ENCODE measurements at regions not wholly inside any gene's neighbourhood (a gene's known extent, or its start where the extent isn't known, plus 50 kb on each side); places are given as distances from the start of the nearest gene placed in this dataset.

DNA sequence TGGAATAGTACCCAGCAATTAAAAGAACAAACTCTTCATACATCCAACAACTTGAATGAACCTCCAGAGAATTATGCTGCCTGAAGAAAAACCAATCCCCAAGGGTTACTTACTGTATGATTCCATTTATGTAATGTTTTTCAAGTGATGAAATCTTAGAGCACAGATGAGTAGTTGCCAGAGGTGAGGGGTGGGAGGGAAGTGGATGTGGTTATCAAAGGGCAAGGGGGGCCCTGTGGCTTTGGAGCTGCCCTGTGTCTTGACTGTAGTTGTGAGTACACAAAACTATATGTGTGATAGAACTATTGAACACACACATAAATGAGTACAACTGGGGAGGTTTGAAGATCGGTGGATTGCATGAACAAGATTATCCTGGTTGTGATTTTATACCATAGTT lies 115.8 kb upstream of the SLC25A48 start:
- no peaks in the 10 kb centered on the region for H3K9me3 Mint-ChIP-seq

DNA sequence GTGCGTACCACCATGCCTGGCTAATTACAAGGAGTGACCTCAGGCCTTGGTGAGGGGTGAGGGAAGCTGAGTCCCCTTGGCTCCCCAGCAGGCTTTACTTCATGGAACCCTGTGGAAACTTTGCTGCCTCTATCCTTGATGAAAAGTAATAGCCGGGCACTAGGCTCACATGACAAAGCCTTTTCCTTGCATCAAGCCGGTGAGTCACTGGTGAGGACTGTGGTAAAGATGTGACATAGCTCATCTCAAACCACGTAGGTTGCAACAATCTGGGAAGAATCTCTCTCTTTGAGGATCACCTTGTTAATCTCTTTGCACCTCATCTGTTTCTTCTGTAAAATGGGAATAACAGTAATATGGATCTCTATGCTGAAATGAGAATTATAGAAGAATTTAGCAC lies 116.3 kb upstream of the SLC25A48 start:
- no peaks in the 10 kb centered on the region for H3K4me1 Mint-ChIP-seq (ENCODE audit: low read depth)
- DNase-seq (no peak), ATAC-seq (replicated peaks in 1 of 2) (no peak)
- H3K36me3 Mint-ChIP-seq (ENCODE audit: insufficient read depth in 2 of 2): no peaks in the 10 kb centered on the region
- no peaks in the 10 kb centered on the region for H3K9me3 Mint-ChIP-seq
- H3K27ac Mint-ChIP-seq: no peak overlapping the region
- no peak overlapping the region for H3K4me3 Mint-ChIP-seq
- H3K27me3 Mint-ChIP-seq (ENCODE audit: low read depth): peaks cover 6% of the 10 kb centered on the region

More for the DNA sequence above, 115.8 kb upstream of the SLC25A48 start:
- H3K36me3 Mint-ChIP-seq (ENCODE audit: insufficient read depth in 2 of 2): no peaks in the 10 kb centered on the region
- H3K4me1 Mint-ChIP-seq (ENCODE audit: low read depth): no peaks in the 10 kb centered on the region
- DNase-seq: no peak
- H3K27ac Mint-ChIP-seq: no peak overlapping the region
- peaks cover 6% of the 10 kb centered on the region for H3K27me3 Mint-ChIP-seq (ENCODE audit: low read depth)
- no peak overlapping the region for H3K4me3 Mint-ChIP-seq
- ATAC-seq (replicated peaks in 1 of 2): no peak

DNA sequence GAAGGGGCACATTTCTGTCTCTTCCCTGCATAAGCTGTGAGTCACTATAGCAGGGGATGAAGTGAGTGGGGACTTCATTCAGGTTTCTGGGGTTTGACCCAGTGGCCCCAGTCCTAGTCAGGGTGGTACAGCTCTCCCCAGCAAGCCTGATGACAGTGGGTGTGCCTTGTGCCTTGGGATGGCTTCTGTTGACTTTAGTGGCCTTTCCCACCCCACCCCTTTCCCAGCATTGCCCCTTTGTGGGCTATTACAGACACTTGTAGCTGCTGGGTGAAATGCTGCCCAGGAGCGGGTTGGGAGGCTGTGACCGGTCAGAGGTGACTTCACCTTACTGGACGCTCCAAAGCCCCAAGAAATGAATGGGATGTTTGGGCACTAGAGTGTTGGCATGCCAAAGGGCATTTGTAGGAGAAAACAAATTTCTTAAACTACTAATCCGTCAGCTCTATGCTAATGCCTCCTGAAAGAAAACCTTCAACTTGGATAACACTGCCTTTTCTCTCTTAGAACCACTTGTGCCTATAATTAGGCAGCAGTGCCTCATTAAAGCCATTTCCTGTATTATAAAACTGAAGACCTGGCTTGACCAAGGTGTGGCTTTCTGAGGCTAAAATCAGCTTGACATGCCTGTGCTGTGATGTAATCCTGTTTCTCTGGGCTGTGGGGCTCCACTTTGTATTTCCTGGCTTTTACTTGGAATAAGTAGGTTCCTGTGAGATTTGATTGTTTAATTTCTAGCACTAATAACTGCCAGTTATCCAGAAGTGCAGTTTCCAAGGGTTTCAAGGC lies 119.0 kb upstream of the SLC25A48 start:
- Mint-ChIP-seq H3K4me3 (no peak overlapping the region), H3K27me3 (ENCODE audit: low read depth) (peaks cover 13% of the 10 kb centered on the region), H3K27ac (no peak overlapping the region), H3K36me3 (ENCODE audit: insufficient read depth in 2 of 2) (no peaks in the 10 kb centered on the region), H3K9me3 (no peaks in the 10 kb centered on the region), H3K4me1 (ENCODE audit: low read depth) (no peaks in the 10 kb centered on the region)
- ATAC-seq (replicated peaks in 1 of 2): no peak
- DNase-seq: no peak

DNA sequence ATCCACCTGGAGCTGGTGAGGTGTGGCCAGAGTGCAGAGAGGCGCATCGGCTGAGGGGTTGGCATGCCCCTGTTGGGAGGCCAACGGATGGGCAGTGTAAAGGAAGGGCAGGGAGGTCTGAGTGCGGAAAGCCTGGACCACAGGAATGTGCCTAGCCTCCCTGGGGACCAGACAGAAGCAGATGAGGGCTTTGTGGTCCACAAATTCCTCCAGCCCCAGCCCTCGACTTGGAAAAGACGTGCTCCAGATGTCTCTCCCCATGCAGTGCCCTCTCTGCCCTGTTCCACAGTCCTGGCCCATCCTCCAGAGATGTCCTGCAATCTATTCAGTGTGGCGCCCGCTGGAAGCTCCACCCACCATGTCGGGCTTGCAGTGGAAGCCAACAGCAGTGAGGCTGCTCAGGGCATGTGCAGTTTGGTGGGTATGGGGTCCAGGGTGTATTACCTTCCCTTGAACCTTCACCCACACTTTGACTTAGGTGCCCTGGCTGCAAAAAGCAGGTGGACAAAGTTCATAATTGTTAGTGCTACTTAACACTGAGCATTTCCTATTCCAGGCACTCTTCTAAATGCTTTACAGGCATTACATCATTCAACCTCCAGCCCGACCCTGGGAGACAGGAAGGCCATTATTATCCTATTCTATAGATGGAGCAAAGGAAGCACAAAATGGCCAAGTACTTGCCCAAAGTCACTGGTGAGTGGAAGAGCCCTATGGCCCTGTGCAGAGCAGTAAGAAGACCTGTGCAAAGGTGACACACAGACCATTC lies 120.2 kb upstream of the SLC25A48 start:
- H3K4me3 Mint-ChIP-seq: no peak overlapping the region
- ATAC-seq (replicated peaks in 1 of 2) (no peak), DNase-seq (no peak)
- peaks cover 13% of the 10 kb centered on the region for H3K27me3 Mint-ChIP-seq (ENCODE audit: low read depth)
- no peaks in the 10 kb centered on the region for H3K4me1 Mint-ChIP-seq (ENCODE audit: low read depth)
- H3K9me3 Mint-ChIP-seq: no peaks in the 10 kb centered on the region
- H3K27ac Mint-ChIP-seq: no peak overlapping the region
- no peaks in the 10 kb centered on the region for H3K36me3 Mint-ChIP-seq (ENCODE audit: insufficient read depth in 2 of 2)

DNA sequence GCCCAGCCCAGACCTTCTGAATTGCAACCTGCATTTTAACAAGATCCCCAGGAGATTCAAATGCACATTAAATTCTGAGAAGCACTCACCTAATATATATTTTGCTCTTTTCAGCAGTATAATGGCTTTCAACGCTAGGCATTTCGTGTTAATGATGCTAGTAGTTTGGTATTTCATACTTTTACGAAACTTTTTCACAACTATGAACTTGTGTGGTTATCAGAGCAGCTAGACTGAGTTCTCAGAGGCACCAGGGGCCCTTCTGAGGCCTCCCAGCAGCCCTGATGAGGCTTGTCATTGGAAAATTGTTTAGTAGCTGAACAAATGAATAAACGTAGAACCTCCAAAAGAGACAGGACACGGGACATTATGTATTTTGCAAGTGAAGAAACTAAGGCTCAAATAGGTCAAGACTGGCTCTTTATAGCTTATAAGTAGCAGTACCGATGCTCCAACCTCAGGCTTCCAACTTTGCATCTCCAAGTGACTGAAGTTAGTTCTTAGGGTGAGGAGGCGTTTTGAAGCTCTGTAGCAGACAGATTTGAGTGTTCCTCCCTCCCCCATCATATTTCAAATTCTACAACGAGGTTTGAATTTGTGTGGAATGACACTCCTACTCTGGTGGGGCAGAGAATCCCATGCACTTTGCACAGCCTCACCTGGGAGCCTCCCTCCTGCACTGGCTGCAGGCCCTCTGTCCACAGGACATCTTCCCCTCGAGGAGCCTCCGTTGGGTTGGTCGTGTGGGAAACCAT lies 121.1 kb upstream of the SLC25A48 start:
- no peak for DNase-seq
- Mint-ChIP-seq H3K9me3 (no peaks in the 10 kb centered on the region), H3K4me1 (ENCODE audit: low read depth) (no peaks in the 10 kb centered on the region), H3K4me3 (no peak overlapping the region), H3K27me3 (ENCODE audit: low read depth) (peaks cover 13% of the 10 kb centered on the region), H3K27ac (no peak overlapping the region), H3K36me3 (ENCODE audit: insufficient read depth in 2 of 2) (no peaks in the 10 kb centered on the region)
- no peak for ATAC-seq (replicated peaks in 1 of 2)

DNA sequence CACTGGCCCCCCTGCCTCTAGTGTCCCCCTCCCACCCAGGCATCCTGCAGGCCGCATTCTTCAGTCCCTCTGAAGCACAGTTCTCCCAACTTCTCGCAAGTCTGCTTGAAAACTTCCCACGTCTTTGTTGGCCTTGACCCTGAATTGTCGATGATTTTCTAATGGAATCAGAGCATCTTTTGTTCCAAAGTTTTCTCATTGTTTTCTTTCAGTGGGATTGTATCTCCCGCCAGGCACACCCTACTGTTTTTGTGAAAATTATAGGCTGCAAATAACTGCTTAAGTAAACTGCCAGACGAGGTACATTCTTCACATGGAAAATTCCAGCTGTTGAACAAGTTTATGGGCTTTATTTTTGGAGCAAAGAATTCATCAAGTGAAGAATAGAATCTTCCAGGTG lies 122.6 kb upstream of the SLC25A48 start:
- H3K9me3 Mint-ChIP-seq: no peaks in the 10 kb centered on the region
- H3K27me3 Mint-ChIP-seq (ENCODE audit: low read depth): peaks cover 7% of the 10 kb centered on the region
- DNase-seq (no peak), ATAC-seq (replicated peaks in 1 of 2) (no peak)
- no peak overlapping the region for H3K27ac Mint-ChIP-seq
- H3K4me1 Mint-ChIP-seq (ENCODE audit: low read depth): no peaks in the 10 kb centered on the region
- H3K36me3 Mint-ChIP-seq (ENCODE audit: insufficient read depth in 2 of 2): no peaks in the 10 kb centered on the region
- H3K4me3 Mint-ChIP-seq: no peak overlapping the region

DNA sequence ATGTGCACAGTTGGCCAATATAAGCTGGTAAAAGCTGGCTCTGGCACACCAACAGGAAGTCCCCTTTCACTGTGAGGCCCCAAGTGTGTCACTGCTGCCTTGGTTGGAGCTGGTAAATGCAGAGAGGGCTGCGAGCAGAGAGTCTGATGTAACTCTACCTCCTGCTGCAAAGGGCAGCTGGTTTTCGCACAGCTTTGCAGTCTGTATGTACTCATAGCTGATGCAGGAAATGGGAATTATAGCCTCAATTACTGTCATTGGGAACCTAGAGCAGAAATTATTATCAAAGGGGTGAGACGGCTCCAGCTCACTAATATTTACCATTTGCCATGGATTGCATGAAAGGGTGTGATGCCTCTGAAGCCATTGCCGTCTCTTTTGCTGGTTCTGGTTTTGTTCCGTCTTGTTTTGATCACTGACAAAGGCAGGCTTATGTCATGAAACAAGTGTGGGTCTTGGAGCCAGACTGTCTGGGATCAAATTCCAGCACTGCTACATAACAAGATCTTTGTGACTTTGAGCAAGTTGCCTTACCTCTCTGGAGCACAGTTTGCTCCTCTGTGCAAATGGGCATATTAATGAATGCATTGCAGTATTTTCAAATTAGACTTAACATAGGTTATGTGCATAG lies 124.3 kb upstream of the SLC25A48 start:
- H3K4me1 Mint-ChIP-seq (ENCODE audit: low read depth): no peaks in the 10 kb centered on the region
- peaks cover 7% of the 10 kb centered on the region for H3K27me3 Mint-ChIP-seq (ENCODE audit: low read depth)
- H3K9me3 Mint-ChIP-seq: no peaks in the 10 kb centered on the region
- no peak overlapping the region for H3K4me3 Mint-ChIP-seq
- no peak overlapping the region for H3K27ac Mint-ChIP-seq
- DNase-seq (no peak), ATAC-seq (replicated peaks in 1 of 2) (no peak)
- no peaks in the 10 kb centered on the region for H3K36me3 Mint-ChIP-seq (ENCODE audit: insufficient read depth in 2 of 2)

DNA sequence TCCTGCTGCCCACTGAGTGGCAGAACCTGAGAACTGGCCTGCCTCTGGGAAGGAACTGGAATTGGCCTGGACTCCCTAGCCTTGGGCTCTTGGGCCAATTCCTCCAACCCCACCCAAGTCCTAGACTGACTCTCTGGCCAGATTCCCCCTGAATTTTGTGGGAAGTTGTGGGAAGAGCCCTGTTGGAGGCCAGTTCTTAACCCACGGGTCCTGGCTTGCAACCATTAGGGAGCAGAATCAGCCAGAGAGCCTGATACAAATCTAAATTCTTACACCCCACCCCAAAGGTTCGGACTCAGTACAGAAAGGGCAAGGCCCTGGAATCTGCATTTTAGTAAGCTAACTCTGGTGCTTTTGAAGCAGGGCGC lies 125.3 kb upstream of the SLC25A48 start:
- Mint-ChIP-seq H3K4me1 (ENCODE audit: low read depth) (no peaks in the 10 kb centered on the region), H3K9me3 (no peaks in the 10 kb centered on the region), H3K36me3 (ENCODE audit: insufficient read depth in 2 of 2) (no peaks in the 10 kb centered on the region), H3K4me3 (no peak overlapping the region), H3K27ac (no peak overlapping the region), H3K27me3 (ENCODE audit: low read depth) (peaks cover 7% of the 10 kb centered on the region)
- ATAC-seq (replicated peaks in 1 of 2) (no peak), DNase-seq (no peak)

DNA sequence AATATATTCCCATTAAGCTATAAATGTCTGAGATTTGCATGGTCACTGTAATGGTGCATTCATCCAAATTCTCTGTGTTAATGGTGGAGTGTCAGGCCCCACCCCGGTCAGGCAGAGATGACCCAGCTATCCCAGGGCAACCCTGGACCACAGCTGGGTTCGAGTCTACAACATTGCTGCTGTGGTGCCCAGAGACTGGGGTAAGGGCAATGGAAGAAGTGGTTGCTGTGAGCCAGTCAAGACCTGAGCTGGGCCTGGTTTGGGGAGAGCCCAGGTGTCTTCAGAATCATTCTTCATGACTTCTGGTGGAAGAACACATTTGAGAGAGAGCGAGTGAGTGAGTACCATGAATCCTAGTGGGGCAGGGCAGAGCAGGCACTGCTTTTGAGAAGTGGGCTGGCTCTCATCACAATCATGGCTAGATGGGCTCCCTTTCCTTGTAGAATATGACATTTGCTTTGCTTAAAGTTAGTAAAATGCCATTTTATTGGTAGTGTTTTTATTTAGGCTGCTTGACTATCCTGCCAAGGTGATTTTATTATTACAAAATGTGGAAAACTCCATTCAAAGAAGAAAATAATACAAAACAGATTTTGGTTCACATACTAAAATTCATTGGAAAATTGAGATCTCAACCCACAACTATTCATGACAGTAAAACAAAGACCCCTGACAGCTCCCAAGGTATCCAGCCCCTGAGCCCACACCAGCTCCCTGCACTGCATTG lies 125.8 kb upstream of the SLC25A48 start:
- Mint-ChIP-seq H3K27me3 (ENCODE audit: low read depth) (peaks cover 7% of the 10 kb centered on the region), H3K27ac (no peak overlapping the region), H3K4me3 (no peak overlapping the region), H3K4me1 (ENCODE audit: low read depth) (no peaks in the 10 kb centered on the region), H3K9me3 (no peaks in the 10 kb centered on the region), H3K36me3 (ENCODE audit: insufficient read depth in 2 of 2) (no peaks in the 10 kb centered on the region)
- no peak for ATAC-seq (replicated peaks in 1 of 2)
- DNase-seq: no peak

DNA sequence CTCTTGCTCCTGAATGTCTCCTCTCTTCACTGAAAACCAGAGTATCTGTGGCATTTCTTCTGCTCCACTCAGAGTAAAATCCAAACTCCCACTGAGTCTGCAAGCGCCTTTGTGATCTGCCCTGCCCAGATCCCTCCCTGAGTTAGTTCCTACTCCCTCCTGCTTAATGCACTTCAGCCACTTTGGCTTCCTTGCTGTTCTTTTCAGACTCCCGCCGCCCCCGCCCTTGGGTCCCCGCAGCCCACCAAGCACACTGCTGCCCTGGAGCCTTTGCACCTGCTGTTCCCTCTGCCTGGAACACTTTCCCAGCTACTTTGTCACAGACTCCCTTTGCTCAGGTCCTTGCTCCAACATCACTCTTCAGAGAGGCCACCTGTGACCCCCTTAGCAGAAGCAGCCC lies 127.2 kb upstream of the SLC25A48 start:
- DNase-seq (no peak), ATAC-seq (replicated peaks in 1 of 2) (no peak)
- Mint-ChIP-seq H3K4me3 (no peak overlapping the region), H3K4me1 (ENCODE audit: low read depth) (no peaks in the 10 kb centered on the region), H3K9me3 (no peaks in the 10 kb centered on the region), H3K36me3 (ENCODE audit: insufficient read depth in 2 of 2) (no peaks in the 10 kb centered on the region), H3K27me3 (ENCODE audit: low read depth) (peaks cover 7% of the 10 kb centered on the region), H3K27ac (no peak overlapping the region)

DNA sequence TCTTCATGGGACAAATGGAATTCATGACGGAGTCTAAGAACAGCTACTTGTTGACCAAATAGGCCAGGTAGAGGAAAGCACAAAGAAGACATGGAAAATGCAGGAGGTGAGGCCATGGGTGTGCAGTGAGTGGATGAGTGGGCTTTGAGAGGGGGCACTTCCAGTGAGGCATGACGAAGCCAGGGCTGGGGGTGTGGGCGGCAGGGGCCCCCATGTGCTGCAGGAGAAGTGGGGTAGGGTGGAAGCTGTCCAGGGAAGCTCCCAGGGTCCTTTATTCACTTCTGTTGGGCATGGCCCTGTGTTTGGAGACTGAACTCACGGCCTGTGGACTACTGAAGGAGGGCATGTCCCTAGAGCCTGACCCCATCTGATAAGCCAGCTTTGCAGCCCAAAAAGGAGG lies 127.6 kb upstream of the SLC25A48 start:
- ATAC-seq (replicated peaks in 1 of 2): no peak

DNA sequence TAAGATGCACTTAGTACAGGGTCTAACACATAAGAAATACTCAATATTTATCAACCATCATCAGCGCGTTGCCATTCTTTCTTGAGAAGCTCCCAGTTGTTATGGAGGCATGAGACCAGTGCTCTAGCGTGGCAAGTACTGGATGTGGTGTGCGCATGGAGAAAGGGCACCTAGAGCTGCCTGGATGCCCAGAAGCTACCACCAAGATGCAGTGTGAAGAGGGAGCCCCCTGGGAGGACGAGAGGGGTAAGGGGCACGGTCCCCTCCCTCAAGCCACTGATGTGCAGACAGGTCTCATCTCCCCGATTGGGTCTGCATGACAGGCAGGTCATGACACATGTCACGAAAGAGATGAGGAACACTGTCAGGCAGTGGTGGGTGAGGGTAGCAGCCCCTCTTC lies 127.7 kb upstream of the CXCL14 start:
- Mint-ChIP-seq H3K36me3 (ENCODE audit: insufficient read depth in 2 of 2) (no peaks in the 10 kb centered on the region), H3K27ac (no peak overlapping the region), H3K4me3 (no peak overlapping the region), H3K4me1 (ENCODE audit: low read depth) (no peaks in the 10 kb centered on the region), H3K27me3 (ENCODE audit: low read depth) (peaks cover under 1% of the 10 kb centered on the region), H3K9me3 (no peaks in the 10 kb centered on the region)
- ATAC-seq (replicated peaks in 1 of 2) (no peak), DNase-seq (no peak)

More for the DNA sequence above, 127.6 kb upstream of the SLC25A48 start:
- Mint-ChIP-seq H3K4me3 (no peak overlapping the region), H3K36me3 (ENCODE audit: insufficient read depth in 2 of 2) (no peaks in the 10 kb centered on the region), H3K9me3 (no peaks in the 10 kb centered on the region), H3K27ac (no peak overlapping the region), H3K27me3 (ENCODE audit: low read depth) (peaks cover 4% of the 10 kb centered on the region), H3K4me1 (ENCODE audit: low read depth) (no peaks in the 10 kb centered on the region)
- DNase-seq: no peak

Measured in activated T-cell treated with anti-CD3 and anti-CD28 coated beads, Interleukin-2, amount 50 U/mL, for 72 hours (primary cell).